Thoracic aorta (tissue), 2 donors: ENCODE measurements at regions not wholly inside any gene's neighbourhood (a gene's known extent, or its start where the extent isn't known, plus 50 kb on each side); places are given as distances from the start of the nearest gene placed in this dataset.

Source experiments
- ATAC-seq: fragments of 150-250 bp; one replicate; pipeline ENCODE4 v1.8.0; 2017; ENCODE audit warnings: low read depth; ENCODE audit not compliant: insufficient number of reproducible peaks, low FRiP score
- DNase-seq: peaks from one replicate; pipeline ENCODE4 v3.0.0-alpha.2; 2020; ENCODE audit warnings: low spot score
- H3K27ac ChIP-seq, 2 donors: fragments of 200-600 bp; sonication (generic); 1 replicate in 1 of 2; 2 replicates in 1 of 2; pipeline ENCODE4 v1.5.1; 2016; ENCODE audit warnings: mild to moderate bottlenecking in 2 of 2, moderate library complexity in 2 of 2
- H3K27me3 ChIP-seq: fragments of 200-600 bp; sonication (generic); replicated peaks from 2 replicates; pipeline ENCODE4 v1.6.0; 2016; ENCODE audit warnings: mild to moderate bottlenecking; ENCODE audit not compliant: insufficient read depth
- H3K36me3 ChIP-seq: fragments of 200-600 bp; sonication (generic); one replicate; pipeline ENCODE4 v1.5.1; 2016
- H3K4me1 ChIP-seq, 2 donors: fragments of 200-600 bp; sonication (generic); 1 replicate in 1 of 2; 2 replicates in 1 of 2; pipeline versions ENCODE4 v1.5.1 to v1.6.0; 2016; ENCODE audit warnings: low read depth in 2 of 2, mild to moderate bottlenecking in 1 of 2; ENCODE audit not compliant: control insufficient read depth in 1 of 2
- H3K4me3 ChIP-seq: fragments of 200-600 bp; sonication (generic); 2 replicates; pipeline ENCODE4 v1.5.1; 2016; ENCODE audit warnings: mild to moderate bottlenecking
- H3K9me3 ChIP-seq: fragments of 200-600 bp; sonication (generic); 2 replicates; pipeline ENCODE4 v1.5.1; 2016
- CTCF ChIP-seq: fragments of 200-600 bp; sonication (generic); IDR thresholded peaks from one replicate; pipeline ENCODE4 v1.5.1; 2019; ENCODE audit warnings: antibody characterized with exemption

- ATAC-seq: no peak
Measured at GRCh38 chr2:21253311-21254027, 129.7 kb downstream of the TDRD15 start.

GRCh38 chr2:21254170-21254965, 130.6 kb downstream of the TDRD15 start:
- Histone ChIP-seq H3K27ac (no peak overlapping the region), H3K36me3 (no peaks in the 10 kb centered on the region), H3K4me1 (peaks cover 0 to 14% of the 10 kb centered on the region in 2 donors), H3K27me3 (no peaks in the 10 kb centered on the region), H3K4me3 (no peak overlapping the region), H3K9me3 (no peaks in the 10 kb centered on the region)
- no peak for TF ChIP-seq CTCF
- no peak for DNase-seq
- ATAC-seq: no peak

More at GRCh38 chr2:21253311-21254027, 129.7 kb downstream of the TDRD15 start:
- Histone ChIP-seq H3K4me3 (no peak overlapping the region), H3K27me3 (no peaks in the 10 kb centered on the region), H3K9me3 (no peaks in the 10 kb centered on the region), H3K36me3 (no peaks in the 10 kb centered on the region), H3K27ac (no peak overlapping the region), H3K4me1 (peaks cover 0 to 14% of the 10 kb centered on the region in 2 donors)
- no peak for DNase-seq
- no peak for TF ChIP-seq CTCF

- no peak overlapping the region for H3K4me3 ChIP-seq
- ATAC-seq: no peak
- no peaks in the 10 kb centered on the region for H3K36me3 ChIP-seq
- no peak for TF ChIP-seq CTCF
- no peaks in the 10 kb centered on the region for H3K9me3 ChIP-seq
- no peaks in the 10 kb centered on the region for H3K27me3 ChIP-seq
- no peak overlapping the region for H3K27ac ChIP-seq
- DNase-seq: no peak
- peaks cover 0 to 14% of the 10 kb centered on the region in 2 donors for H3K4me1 ChIP-seq
Measured at GRCh38 chr2:21256006-21256405, 132.2 kb downstream of the TDRD15 start.

GRCh38 chr2:21257621-21258020, 133.9 kb downstream of the TDRD15 start:
- Histone ChIP-seq H3K9me3 (no peaks in the 10 kb centered on the region), H3K36me3 (no peaks in the 10 kb centered on the region), H3K4me1 (peaks cover 0 to 14% of the 10 kb centered on the region in 2 donors), H3K27ac (no peak overlapping the region), H3K4me3 (no peak overlapping the region), H3K27me3 (no peaks in the 10 kb centered on the region)
- ATAC-seq: no peak
- no peak for DNase-seq
- TF ChIP-seq CTCF: no peak

- Histone ChIP-seq H3K4me1 (peaks cover 0 to 14% of the 10 kb centered on the region in 2 donors), H3K9me3 (no peaks in the 10 kb centered on the region), H3K4me3 (no peak overlapping the region), H3K36me3 (no peaks in the 10 kb centered on the region), H3K27me3 (no peaks in the 10 kb centered on the region), H3K27ac (no peak overlapping the region)
- no peak for DNase-seq
- TF ChIP-seq CTCF: no peak
- ATAC-seq: no peak
Measured at GRCh38 chr2:21258082-21258481, 134.3 kb downstream of the TDRD15 start.
